Neural progenitor cell (in vitro differentiated cells): ENCODE measurements at regions not wholly inside any gene's neighbourhood (a gene's known extent, or its start where the extent isn't known, plus 50 kb on each side); places are given as distances from the start of the nearest gene placed in this dataset.

ENCODE experiments used
- CTCF ChIP-seq: fragments of 200-600 bp; sonication (generic); IDR thresholded peaks from 2 replicates; pipeline ENCODE4 v1.5.1; 2017; ENCODE audit warnings: antibody characterized with exemption, mild to moderate bottlenecking
- EZH2 ChIP-seq: fragments of 200-600 bp; sonication (generic); IDR thresholded peaks from 2 replicates; pipeline ENCODE4 v1.6.1; 2017; ENCODE audit warnings: antibody characterized with exemption, mild to moderate bottlenecking, moderate library complexity
- EZH2phosphoT487 ChIP-seq: fragments of 200-600 bp; sonication (generic); IDR thresholded peaks from 2 replicates; pipeline ENCODE4 v1.6.1; 2017; ENCODE audit warnings: antibody characterized with exemption

- TF ChIP-seq CTCF: no peak
- TF ChIP-seq EZH2: no peak
- TF ChIP-seq EZH2phosphoT487: no peak
These were observed 238.1 kb upstream of the AGA start for GRCh38 chr4:177680308-177680707.
